WERI-Rb-1 (cell line): ENCODE measurements at regions not wholly inside any gene's neighbourhood (a gene's known extent, or its start where the extent isn't known, plus 50 kb on each side); places are given as distances from the start of the nearest gene placed in this dataset.

Experiments used
- DNase-seq: peaks from one replicate; pipeline ENCODE4 v3.0.0-alpha.2; 2020
- H3K27ac ChIP-seq: fragments of 250-450 bp; sonication (Bioruptor Pico); 2 replicates; pipeline ENCODE4 v1.5.1; 2020; ENCODE audit warnings: mild to moderate bottlenecking, moderate library complexity
- H3K27me3 ChIP-seq: fragments of 250-450 bp; sonication (Bioruptor Pico); 2 replicates; pipeline ENCODE4 v1.5.1; 2021; ENCODE audit warnings: mild to moderate bottlenecking, low read depth, moderate library complexity; ENCODE audit not compliant: insufficient read depth, severe bottlenecking
- H3K36me3 ChIP-seq: fragments of 250-450 bp; sonication (Bioruptor Pico); 2 replicates; pipeline ENCODE4 v1.5.1; 2020; ENCODE audit warnings: mild to moderate bottlenecking, moderate library complexity
- H3K4me3 ChIP-seq: 2 replicates; pipeline ENCODE4 v1.5.1; 2011; ENCODE audit warnings: low read depth, mild to moderate bottlenecking, control low read depth, low read length
- H3K9me3 ChIP-seq: fragments of 250-450 bp; sonication (Bioruptor Pico); 2 replicates; pipeline ENCODE4 v1.5.1; 2021; ENCODE audit warnings: mild to moderate bottlenecking, moderate library complexity; ENCODE audit not compliant: severe bottlenecking
- CTCF ChIP-seq: IDR thresholded peaks from 2 replicates; pipeline ENCODE4 v1.5.1; 2011; ENCODE audit warnings: low read depth, mild to moderate bottlenecking, control low read depth, inconsistent platforms, low read length

GRCh38 chr11:134888821-134889220 lies 476.8 kb upstream of the B3GAT1 start:
- peaks cover 5% of the 10 kb centered on the region for H3K9me3 ChIP-seq
- H3K36me3 ChIP-seq: no peaks in the 10 kb centered on the region

GRCh38 chr11:134887896-134888295 lies 475.9 kb upstream of the B3GAT1 start:
- peaks cover 51% of the 10 kb centered on the region for H3K27me3 ChIP-seq
- no peak overlapping the region for H3K4me3 ChIP-seq
- no peak for DNase-seq
- peaks cover 5% of the 10 kb centered on the region for H3K9me3 ChIP-seq
- H3K36me3 ChIP-seq: no peaks in the 10 kb centered on the region
- no peak overlapping the region for H3K27ac ChIP-seq
- TF ChIP-seq CTCF: no peak

More at GRCh38 chr11:134888821-134889220, 476.8 kb upstream of the B3GAT1 start:
- no peak for TF ChIP-seq CTCF
- peaks cover 53% of the 10 kb centered on the region for H3K27me3 ChIP-seq
- DNase-seq: no peak
- H3K4me3 ChIP-seq: no peak overlapping the region
- H3K27ac ChIP-seq: no peak overlapping the region

GRCh38 chr11:134883484-134883883 lies 471.4 kb upstream of the B3GAT1 start:
- no peak overlapping the region for H3K27ac ChIP-seq
- no peak for DNase-seq
- peaks cover 45% of the 10 kb centered on the region for H3K27me3 ChIP-seq
- TF ChIP-seq CTCF: no peak
- no peak overlapping the region for H3K4me3 ChIP-seq
- no peaks in the 10 kb centered on the region for H3K9me3 ChIP-seq
- no peaks in the 10 kb centered on the region for H3K36me3 ChIP-seq

DNA sequence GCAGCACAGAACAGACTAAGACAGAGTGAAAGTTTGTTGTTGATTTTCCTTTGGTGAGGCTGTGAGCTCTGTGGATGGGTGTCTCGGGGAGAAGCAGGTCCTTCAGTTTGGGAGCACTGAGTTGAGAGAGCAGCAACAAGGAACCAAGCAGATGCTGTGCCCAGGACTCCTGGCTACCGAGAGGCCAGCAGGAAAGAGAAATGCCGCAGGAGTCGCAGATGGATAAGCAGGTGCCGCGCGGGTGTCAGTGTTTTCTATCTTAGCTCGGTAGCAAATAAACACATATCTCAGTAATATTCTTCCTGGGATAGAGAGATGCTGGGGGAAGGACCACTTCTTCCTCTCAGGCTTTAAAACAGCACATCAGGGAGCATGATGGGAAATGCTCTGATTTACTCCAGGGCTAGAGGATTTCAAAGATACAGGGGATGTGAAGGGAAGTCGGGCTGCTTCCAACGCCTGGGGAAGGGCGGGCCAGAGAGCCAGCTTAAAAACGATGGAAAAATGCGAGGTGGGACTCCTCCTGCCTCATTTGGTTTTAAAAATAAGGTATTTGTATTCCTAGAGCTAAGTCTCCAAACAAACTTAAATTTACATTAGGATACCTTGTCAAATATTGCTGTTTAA lies 470.7 kb upstream of the B3GAT1 start:
- H3K4me3 ChIP-seq: no peak overlapping the region
- no peaks in the 10 kb centered on the region for H3K36me3 ChIP-seq
- no peak for DNase-seq
- no peak for TF ChIP-seq CTCF
- H3K9me3 ChIP-seq: no peaks in the 10 kb centered on the region
- no peak overlapping the region for H3K27ac ChIP-seq
- peaks cover 43% of the 10 kb centered on the region for H3K27me3 ChIP-seq

GRCh38 chr11:134882141-134882540 lies 470.1 kb upstream of the B3GAT1 start:
- Histone ChIP-seq H3K4me3 (no peak overlapping the region), H3K9me3 (no peaks in the 10 kb centered on the region), H3K36me3 (no peaks in the 10 kb centered on the region), H3K27me3 (peaks cover 43% of the 10 kb centered on the region), H3K27ac (no peak overlapping the region)
- no peak for DNase-seq
- no peak for TF ChIP-seq CTCF

DNA sequence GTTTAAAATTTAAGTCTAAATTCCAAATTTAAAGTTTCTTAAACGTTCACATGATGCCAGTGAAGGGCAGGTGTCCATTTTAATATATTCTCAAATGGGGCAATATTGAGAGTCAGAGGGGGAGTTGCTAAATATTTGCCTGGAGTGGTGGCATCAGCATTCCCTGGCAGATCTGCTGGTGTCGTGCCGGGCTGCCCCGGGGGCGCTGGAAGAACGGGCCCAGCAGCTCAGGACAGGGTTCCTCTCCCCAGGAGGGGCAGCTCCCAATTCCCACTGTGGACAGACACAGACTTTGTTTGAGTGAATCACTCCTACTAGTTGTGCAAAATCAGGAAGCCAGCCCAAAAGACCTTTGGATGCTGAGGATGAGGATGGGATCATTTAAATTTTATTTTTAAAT lies 468.7 kb upstream of the B3GAT1 start:
- no peak for DNase-seq
- peaks cover 44% of the 10 kb centered on the region for H3K27me3 ChIP-seq
- H3K4me3 ChIP-seq: no peak overlapping the region
- no peak overlapping the region for H3K27ac ChIP-seq
- no peak for TF ChIP-seq CTCF
- H3K9me3 ChIP-seq: no peaks in the 10 kb centered on the region
- no peaks in the 10 kb centered on the region for H3K36me3 ChIP-seq
